Tibial nerve (tissue), 4 donors: ENCODE measurements at regions not wholly inside any gene's neighbourhood (a gene's known extent, or its start where the extent isn't known, plus 50 kb on each side); places are given as distances from the start of the nearest gene placed in this dataset.

ENCODE experiments used
- EP300 ChIP-seq, 2 donors: sonication (generic); formaldehyde crosslinking; IDR thresholded peaks; one replicate each; pipeline ENCODE4 v1.6.1; 2017; ENCODE audit warnings: antibody characterized with exemption in 2 of 2, mild to moderate bottlenecking in 1 of 2
- POLR2A ChIP-seq, 2 donors: fragments of 450-650 bp; IDR thresholded peaks; one replicate each; pipeline ENCODE4 v1.6.1; 2017; ENCODE audit warnings: antibody characterized with exemption in 2 of 2, mild to moderate bottlenecking in 2 of 2, moderate library complexity in 2 of 2
- TF ChIP-seq, protein P1 (sequence below), 5 experiments: fragments of 200-600 bp in 3 of 5; fragments of 450-650 bp in 2 of 5; sonication (generic) in 3 of 5; IDR thresholded peaks; one replicate each; pipeline ENCODE4 v1.5.1; 2016 to 2019; ENCODE audit warnings: antibody characterized with exemption in 5 of 5, mild to moderate bottlenecking in 3 of 5, moderate library complexity in 2 of 5

DNA sequence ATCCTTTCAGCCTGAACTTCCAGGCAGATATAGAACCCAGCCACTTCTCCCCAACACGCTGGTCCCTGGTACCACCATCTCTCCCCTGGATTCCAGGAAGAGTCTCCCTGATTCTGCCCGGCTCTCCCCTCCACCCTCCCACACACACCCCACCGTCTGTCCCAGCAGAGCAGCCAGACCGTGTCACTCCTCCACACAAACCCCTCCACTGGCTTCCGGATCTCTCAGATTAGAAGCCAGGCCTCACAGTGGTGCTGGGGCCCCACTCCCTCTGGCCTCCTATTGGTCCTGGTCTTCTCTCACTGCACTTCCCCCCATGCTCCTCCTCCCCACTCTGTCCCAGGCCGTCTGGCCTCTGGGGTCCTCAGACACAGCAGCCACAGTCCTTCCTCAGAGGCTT, 52.4 kb upstream of the CDKN3 start:
- TF ChIP-seq POLR2A (IDR thresholded peaks at IDR 0.05) (no peak), EP300 (IDR thresholded peaks at IDR 0.05) (no peak)
- TF ChIP-seq, protein P1, sequence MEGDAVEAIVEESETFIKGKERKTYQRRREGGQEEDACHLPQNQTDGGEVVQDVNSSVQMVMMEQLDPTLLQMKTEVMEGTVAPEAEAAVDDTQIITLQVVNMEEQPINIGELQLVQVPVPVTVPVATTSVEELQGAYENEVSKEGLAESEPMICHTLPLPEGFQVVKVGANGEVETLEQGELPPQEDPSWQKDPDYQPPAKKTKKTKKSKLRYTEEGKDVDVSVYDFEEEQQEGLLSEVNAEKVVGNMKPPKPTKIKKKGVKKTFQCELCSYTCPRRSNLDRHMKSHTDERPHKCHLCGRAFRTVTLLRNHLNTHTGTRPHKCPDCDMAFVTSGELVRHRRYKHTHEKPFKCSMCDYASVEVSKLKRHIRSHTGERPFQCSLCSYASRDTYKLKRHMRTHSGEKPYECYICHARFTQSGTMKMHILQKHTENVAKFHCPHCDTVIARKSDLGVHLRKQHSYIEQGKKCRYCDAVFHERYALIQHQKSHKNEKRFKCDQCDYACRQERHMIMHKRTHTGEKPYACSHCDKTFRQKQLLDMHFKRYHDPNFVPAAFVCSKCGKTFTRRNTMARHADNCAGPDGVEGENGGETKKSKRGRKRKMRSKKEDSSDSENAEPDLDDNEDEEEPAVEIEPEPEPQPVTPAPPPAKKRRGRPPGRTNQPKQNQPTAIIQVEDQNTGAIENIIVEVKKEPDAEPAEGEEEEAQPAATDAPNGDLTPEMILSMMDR (IDR thresholded peaks at IDR 0.05): no peak
